ENCODE measurements at regions not wholly inside any gene's neighbourhood (a gene's known extent, or its start where the extent isn't known, plus 50 kb on each side); places are given as distances from the start of the nearest gene placed in this dataset.

DNA sequence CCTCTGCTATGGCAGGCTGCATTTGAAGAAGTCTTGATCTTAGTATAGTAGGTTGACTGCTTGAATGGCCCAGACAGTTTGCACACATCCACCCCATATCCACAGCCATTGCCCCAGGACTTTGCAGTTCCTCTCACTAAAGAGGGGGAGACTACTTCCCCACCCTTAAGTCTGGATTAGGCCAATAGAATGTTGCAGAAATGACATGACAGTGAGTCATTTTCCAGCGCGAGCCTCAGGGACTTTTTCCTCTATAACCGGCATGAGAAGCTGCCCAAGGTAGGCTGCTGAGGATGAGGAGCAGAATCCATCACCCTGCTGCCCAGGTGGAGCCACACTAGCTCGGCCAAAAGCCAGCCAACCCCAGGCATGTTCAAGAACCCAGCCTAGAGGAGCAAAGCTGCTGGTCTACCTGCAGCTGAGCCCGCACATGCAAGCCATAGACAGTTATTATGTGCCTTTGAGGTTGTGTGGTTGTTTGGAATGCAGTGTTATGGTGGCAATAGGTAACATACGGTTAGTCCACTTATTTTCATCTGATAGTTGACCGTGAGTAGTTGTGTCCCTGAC is 113.9 kb downstream of the TLE3 start:
- H3K36me3 ChIP-seq: no peaks in the 10 kb centered on the region
- H3K27ac ChIP-seq: no peak overlapping the region
- no peaks in the 10 kb centered on the region for H3K27me3 ChIP-seq
- no peak for DNase-seq
- no peaks in the 10 kb centered on the region for H3K4me1 ChIP-seq (ENCODE audit: insufficient read depth)
- no peak for TF ChIP-seq POLR2A (IDR thresholded peaks at IDR 0.05)
- no peak for TF ChIP-seq EP300 (IDR thresholded peaks at IDR 0.05)
- TF ChIP-seq, protein P1, sequence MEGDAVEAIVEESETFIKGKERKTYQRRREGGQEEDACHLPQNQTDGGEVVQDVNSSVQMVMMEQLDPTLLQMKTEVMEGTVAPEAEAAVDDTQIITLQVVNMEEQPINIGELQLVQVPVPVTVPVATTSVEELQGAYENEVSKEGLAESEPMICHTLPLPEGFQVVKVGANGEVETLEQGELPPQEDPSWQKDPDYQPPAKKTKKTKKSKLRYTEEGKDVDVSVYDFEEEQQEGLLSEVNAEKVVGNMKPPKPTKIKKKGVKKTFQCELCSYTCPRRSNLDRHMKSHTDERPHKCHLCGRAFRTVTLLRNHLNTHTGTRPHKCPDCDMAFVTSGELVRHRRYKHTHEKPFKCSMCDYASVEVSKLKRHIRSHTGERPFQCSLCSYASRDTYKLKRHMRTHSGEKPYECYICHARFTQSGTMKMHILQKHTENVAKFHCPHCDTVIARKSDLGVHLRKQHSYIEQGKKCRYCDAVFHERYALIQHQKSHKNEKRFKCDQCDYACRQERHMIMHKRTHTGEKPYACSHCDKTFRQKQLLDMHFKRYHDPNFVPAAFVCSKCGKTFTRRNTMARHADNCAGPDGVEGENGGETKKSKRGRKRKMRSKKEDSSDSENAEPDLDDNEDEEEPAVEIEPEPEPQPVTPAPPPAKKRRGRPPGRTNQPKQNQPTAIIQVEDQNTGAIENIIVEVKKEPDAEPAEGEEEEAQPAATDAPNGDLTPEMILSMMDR (IDR thresholded peaks at IDR 0.05): no peak
- no peak overlapping the region for H3K4me3 ChIP-seq
- WGBS, 3 donors: 80 to 86% (median 81%) methylated on average over 7 of the region's 7 CpGs
- intact Hi-C loops (cut with DNase I): no loop called here
- H3K9me3 ChIP-seq: no peaks in the 10 kb centered on the region

DNA sequence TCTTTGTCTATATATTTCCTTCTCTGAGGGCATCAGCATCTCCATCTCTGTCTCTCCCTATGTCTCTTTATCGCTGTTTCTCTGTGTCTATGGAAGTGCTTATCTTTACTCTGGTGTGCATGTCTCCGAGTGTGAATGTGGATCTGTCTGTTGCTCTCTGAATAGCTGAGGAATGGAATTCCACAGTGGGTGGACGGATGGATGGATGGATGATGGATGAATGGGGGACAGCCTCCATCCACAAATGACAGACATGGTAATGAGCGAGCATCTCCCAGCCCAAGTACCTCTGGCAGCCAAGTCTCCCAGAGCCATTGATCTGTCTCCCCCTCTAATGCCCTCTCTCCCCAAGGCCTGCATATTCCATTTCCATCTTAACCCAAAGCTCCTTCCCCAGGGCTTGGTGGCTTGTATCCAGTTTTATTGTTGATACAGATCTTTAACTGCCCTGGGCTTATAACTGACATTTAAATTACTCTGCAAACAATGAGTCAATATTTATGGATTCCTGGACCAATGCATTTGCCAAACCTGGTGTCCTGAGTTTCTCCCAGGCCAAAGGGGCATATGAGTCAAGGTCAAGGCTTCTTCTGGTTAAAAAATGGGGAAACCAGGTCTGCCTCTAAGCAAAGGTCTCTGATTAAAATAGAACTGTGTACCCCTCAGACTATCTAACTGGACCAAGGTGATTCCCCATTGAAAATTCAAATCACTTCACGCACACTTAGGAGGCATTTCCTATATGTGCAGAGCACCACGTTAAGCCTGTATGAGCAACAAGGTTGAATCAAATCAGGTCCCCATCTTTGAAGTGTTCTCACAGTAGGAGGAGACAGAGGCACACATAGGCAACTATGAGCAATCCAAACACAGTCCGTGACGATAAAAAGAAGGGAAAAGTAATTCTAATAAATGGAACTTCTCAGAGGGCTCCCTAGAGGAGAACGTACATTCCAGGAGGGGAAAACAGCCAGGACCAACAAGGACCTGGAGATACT is 109.9 kb downstream of the TLE3 start:
- Histone ChIP-seq H3K4me3 (no peak overlapping the region), H3K4me1 (ENCODE audit: insufficient read depth) (no peaks in the 10 kb centered on the region), H3K27ac (no peak overlapping the region), H3K36me3 (no peaks in the 10 kb centered on the region), H3K9me3 (no peaks in the 10 kb centered on the region), H3K27me3 (no peaks in the 10 kb centered on the region)
- TF ChIP-seq POLR2A (IDR thresholded peaks at IDR 0.05) (no peak), EP300 (IDR thresholded peaks at IDR 0.05) (no peak)
- TF ChIP-seq, protein P1 (IDR thresholded peaks at IDR 0.05): no peak
- no peak for DNase-seq
- intact Hi-C loops (cut with DNase I): no loop called here
- WGBS, 3 donors: 77 to 83% (median 83%) methylated on average over 9 of the region's 9 CpGs

DNA sequence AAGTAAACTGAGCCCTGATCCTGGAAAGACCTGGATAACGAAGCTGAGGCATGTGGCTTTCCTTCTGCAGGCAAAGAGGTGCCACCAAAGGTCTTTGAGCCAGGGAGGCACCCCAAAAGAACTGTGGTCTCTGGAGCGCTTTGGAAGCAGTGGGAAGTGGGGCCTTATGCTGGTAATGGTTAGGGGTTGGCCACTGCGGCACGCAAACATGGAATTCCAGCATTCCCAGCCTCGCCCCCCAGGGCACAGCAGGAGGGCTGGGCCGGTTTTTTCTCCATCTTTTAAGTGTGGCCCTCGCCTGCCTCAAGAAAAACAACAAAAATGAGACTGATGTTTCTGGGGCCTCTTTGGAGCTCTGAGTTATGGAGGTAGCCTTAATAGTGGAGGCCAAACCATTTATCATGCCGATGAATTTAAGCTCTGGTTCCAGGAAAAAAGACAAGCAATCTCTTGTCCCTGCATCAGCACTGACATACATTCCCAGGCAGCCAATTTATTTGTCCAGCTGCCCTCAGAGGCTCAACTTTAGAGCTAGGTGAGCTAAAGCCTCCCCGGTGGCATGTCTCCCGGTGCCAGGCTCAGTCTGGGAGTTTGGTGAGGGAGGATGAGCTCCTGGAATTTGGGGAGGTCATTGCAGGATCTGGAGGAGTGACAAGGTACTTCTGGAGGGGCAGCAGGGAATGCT is 109.0 kb downstream of the TLE3 start:
- TF ChIP-seq EP300 (IDR thresholded peaks at IDR 0.05): no peak
- TF ChIP-seq POLR2A (IDR thresholded peaks at IDR 0.05): no peak
- Histone ChIP-seq H3K27ac (no peak overlapping the region), H3K36me3 (no peaks in the 10 kb centered on the region), H3K4me3 (no peak overlapping the region), H3K9me3 (no peaks in the 10 kb centered on the region), H3K4me1 (ENCODE audit: insufficient read depth) (no peaks in the 10 kb centered on the region), H3K27me3 (no peaks in the 10 kb centered on the region)
- no peak for DNase-seq
- 73 to 78% (median 75%) methylated on average over 10 of the region's 10 CpGs for WGBS, 3 donors
- intact Hi-C loops (cut with DNase I): no loop called here

DNA sequence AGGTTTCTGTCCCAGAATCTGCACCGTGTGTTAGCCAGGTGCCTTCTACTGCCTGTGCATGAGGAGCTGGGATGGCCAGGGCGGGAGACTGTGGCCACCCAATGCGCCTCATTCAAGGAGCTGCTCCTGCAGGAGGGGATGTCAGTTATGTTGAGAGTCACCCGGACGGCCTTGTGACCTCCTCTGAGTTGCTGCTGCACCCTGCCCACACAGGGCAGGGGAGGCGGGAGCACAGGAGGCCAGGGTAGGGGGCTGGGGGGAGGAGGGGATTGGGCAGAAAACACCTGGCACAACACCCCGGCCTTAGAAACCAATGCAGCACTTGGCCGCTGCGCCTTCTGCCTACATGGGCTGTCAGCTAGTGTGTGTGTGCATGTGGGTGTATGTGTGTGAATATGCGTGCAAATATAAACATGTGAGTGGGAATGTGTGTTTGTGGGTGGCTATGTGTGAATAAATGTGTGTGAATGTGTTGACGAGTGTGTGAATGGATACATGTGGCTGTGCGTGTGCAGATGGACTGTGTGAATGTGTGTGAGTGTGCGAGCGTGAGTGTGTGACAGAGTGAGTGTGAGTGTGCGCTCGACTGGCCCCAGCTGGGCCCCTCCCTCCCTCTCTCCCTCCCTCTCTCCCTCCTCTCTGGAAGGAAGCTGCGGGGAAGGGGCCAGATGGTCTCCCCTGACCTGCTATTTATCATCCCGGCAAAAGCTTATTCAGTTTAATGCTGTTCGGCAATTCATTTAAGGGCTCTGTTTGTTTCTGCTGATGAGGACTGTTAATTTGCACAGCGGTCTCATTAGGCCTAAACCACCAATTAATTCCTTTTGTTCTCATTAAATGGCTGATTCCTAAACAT is 106.9 kb downstream of the TLE3 start:
- WGBS, 3 donors: 42 to 49% (median 46%) methylated on average over 20 of the region's 20 CpGs
- TF ChIP-seq POLR2A (IDR thresholded peaks at IDR 0.05) (no peak), EP300 (IDR thresholded peaks at IDR 0.05) (no peak)
- TF ChIP-seq, protein P1 (IDR thresholded peaks at IDR 0.05): no peak
- Histone ChIP-seq H3K27ac (no peak overlapping the region), H3K9me3 (no peaks in the 10 kb centered on the region), H3K4me3 (no peak overlapping the region), H3K36me3 (no peaks in the 10 kb centered on the region), H3K4me1 (ENCODE audit: insufficient read depth) (no peaks in the 10 kb centered on the region), H3K27me3 (no peaks in the 10 kb centered on the region)
- intact Hi-C loops (cut with DNase I): no loop called here
- no peak for DNase-seq
